Neural progenitor cell (in vitro differentiated cells): ENCODE measurements at regions not wholly inside any gene's neighbourhood (a gene's known extent, or its start where the extent isn't known, plus 50 kb on each side); places are given as distances from the start of the nearest gene placed in this dataset.

ENCODE experiments used
- CTCF ChIP-seq: fragments of 200-600 bp; sonication (generic); IDR thresholded peaks from 2 replicates; pipeline ENCODE4 v1.5.1; 2017; ENCODE audit warnings: antibody characterized with exemption, mild to moderate bottlenecking
- EZH2 ChIP-seq: fragments of 200-600 bp; sonication (generic); IDR thresholded peaks from 2 replicates; pipeline ENCODE4 v1.6.1; 2017; ENCODE audit warnings: antibody characterized with exemption, mild to moderate bottlenecking, moderate library complexity

DNA sequence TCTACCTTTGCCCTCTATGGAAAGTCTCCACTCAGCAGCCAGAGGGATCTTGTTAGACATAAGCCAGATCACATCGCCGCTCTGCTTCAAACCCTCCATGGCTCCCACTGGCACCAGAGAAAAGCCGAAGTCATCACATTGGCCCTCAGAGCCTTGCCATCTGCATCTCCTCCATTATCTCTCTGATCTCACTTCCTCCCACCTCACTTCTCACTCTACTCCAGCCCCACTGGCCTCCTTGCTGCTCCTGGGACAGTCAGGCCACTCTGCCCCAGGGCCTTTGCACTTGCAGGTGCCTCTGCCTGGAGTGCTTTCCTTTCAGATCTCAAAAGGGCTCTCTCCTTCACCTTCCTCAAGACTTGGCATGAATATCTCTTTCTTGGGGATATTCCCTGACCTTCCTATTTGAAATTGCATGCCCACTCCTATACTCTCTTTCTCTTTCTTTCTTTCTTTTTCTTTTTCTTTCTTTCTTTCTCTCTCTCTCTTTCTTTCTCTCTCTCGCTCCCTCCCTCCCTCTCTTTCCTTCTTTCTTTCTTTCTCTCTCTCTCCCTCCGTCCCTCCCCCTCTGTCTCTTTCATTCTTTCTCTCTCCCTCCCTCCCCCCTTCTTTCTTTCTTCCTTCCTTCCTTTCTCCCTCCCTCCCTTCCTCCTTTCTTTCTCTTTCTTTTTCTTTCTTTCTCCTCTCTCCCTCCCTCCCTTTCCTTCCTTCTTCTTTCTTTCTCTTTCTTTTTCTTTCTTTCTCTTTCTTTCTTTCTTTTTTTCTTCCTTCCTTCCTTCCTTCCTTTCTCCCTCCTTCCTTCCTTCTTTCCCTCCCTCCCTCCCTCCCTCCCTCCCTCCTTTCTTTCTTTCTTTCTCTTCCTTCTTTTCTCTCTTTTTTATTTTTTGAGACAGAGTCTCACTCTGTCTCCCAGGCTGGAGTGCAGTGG is 96.0 kb upstream of the CASZ1 start:
- TF ChIP-seq EZH2 (no peak), CTCF (no peak)
